ENCODE measurements at regions not wholly inside any gene's neighbourhood (a gene's known extent, or its start where the extent isn't known, plus 50 kb on each side); places are given as distances from the start of the nearest gene placed in this dataset.
A peak's percentile ranks its signal among the peaks of the same experiment; 100 is the strongest.

DNA sequence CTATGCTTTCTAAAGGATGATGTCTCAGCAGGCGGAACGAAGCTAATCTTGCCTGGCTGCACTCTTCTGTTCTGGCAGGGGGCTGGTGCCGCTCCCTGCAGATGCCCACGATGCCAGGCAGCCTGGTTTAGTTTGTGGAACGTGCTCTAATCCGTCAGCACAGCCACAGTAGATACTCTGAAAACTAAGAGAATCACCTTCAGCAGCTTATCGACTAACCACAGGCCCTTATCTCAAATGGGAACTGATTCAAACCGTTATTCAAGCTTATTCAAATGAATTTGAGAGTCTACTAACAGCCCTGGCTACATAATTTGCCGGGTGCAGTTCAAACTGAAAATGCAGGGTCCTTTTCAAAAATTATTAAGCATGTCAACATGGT lies 246.6 kb upstream of the ANKRD55 start:
- peak overlapping the region; percentile 94 for H3K27ac ChIP-seq (ENCODE audit: low read depth, low read length)
- WGBS (ENCODE audit: insufficient coverage) = 21% methylated on average over 7 of the region's 9 CpGs
- DNase-seq (ENCODE audit: low read depth in 4 of 6, low spot score in 6 of 6) = peak in 3 of 6 donors; percentile 24 to 77 (median 75)

DNA sequence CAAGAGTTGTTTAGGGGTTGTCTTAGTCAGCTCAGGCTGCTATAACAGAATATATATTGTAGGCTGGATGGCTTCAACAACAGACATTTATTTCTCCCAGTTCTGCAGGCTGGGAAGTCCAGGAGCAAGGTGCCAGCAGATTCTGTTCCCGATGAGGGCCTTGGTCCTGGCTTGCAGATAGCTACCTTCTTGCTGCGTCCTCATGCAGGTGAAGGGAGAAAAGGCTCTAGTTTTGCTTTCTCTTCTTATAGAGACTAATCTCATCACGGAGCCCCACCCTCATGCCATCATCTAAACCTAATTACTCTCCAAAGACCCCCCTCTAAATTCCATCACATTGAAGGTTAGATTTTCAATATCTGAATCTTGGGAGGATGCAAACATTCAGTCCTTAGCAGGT lies 246.0 kb upstream of the ANKRD55 start:
- Histone ChIP-seq H3K36me3 (ENCODE audit: control insufficient read depth, insufficient read depth, low read length) (no peaks in the 10 kb centered on the region), H3K27me3 (ENCODE audit: control insufficient read depth, insufficient read depth, low read length) (no peaks in the 10 kb centered on the region), H3K4me3 (ENCODE audit: low read depth, low read length) (no peak overlapping the region), H3K4me1 (ENCODE audit: control insufficient read depth, insufficient read depth, low read length) (peaks cover 29% of the 10 kb centered on the region), H3K9me3 (ENCODE audit: control insufficient read depth, insufficient read depth, low read length) (no peaks in the 10 kb centered on the region), H3K27ac (ENCODE audit: low read depth, low read length) (peak overlapping the region; percentile 94)
- no peak for DNase-seq (ENCODE audit: low read depth in 4 of 6, low spot score in 6 of 6)
- no CpG with 5 or more reads among the region's 3 CpGs for WGBS (ENCODE audit: insufficient coverage)

More for the DNA sequence above, 246.6 kb upstream of the ANKRD55 start:
- H3K36me3 ChIP-seq (ENCODE audit: control insufficient read depth, insufficient read depth, low read length) = no peaks in the 10 kb centered on the region
- no peak overlapping the region for H3K4me3 ChIP-seq (ENCODE audit: low read depth, low read length)
- H3K27me3 ChIP-seq (ENCODE audit: control insufficient read depth, insufficient read depth, low read length) = no peaks in the 10 kb centered on the region
- H3K9me3 ChIP-seq (ENCODE audit: control insufficient read depth, insufficient read depth, low read length) = no peaks in the 10 kb centered on the region
- peaks cover 29% of the 10 kb centered on the region for H3K4me1 ChIP-seq (ENCODE audit: control insufficient read depth, insufficient read depth, low read length)

DNA sequence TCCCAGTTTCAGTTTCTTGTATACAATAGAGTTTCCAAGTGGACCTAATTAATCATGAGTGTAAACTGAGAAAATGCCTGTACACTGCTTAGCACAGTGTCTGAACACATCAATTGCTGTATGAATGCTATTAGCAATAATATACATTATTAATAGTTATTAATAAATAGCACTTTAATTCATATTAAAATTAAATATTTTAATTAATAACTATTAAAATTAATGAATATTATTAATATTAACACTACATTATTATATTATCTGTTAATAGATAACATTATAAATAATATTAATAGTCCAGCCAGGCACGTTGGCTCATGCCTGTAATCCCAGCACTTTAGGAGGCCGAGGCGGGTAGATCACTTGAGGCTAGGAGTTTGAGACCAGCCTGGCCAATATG lies 244.9 kb upstream of the ANKRD55 start:
- Histone ChIP-seq H3K9me3 (ENCODE audit: control insufficient read depth, insufficient read depth, low read length) (no peaks in the 10 kb centered on the region), H3K4me3 (ENCODE audit: low read depth, low read length) (no peak overlapping the region), H3K4me1 (ENCODE audit: control insufficient read depth, insufficient read depth, low read length) (peaks cover 29% of the 10 kb centered on the region), H3K36me3 (ENCODE audit: control insufficient read depth, insufficient read depth, low read length) (no peaks in the 10 kb centered on the region), H3K27ac (ENCODE audit: low read depth, low read length) (no peak overlapping the region), H3K27me3 (ENCODE audit: control insufficient read depth, insufficient read depth, low read length) (no peaks in the 10 kb centered on the region)
- no peak for DNase-seq (ENCODE audit: low read depth in 4 of 6, low spot score in 6 of 6)
- WGBS (ENCODE audit: insufficient coverage) = 93% methylated on average over 2 of the region's 3 CpGs

DNA sequence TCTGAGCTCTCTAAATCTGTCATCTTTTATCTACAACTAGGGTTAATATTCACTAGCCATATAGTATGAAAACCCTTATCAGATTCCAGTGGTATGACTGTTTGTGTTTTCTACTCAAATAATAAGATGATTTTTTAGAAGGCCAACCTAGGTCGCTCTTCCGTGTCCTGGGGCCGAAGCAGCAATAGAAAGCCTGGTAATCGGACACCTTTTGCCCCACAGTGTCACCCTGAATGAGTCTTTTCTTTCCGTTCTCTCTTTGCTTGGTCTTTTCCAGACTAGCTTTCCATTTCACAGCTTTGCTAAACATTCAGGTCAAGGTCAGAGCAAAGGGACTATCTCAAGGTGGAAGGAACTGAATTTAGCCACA lies 243.3 kb upstream of the ANKRD55 start:
- H3K27ac ChIP-seq (ENCODE audit: low read depth, low read length) = no peak overlapping the region
- H3K4me1 ChIP-seq (ENCODE audit: control insufficient read depth, insufficient read depth, low read length) = peaks cover 24% of the 10 kb centered on the region
- H3K36me3 ChIP-seq (ENCODE audit: control insufficient read depth, insufficient read depth, low read length) = no peaks in the 10 kb centered on the region
- WGBS (ENCODE audit: insufficient coverage) = 47% methylated on average over 4 of the region's 5 CpGs
- no peak overlapping the region for H3K4me3 ChIP-seq (ENCODE audit: low read depth, low read length)
- no peaks in the 10 kb centered on the region for H3K9me3 ChIP-seq (ENCODE audit: control insufficient read depth, insufficient read depth, low read length)
- no peaks in the 10 kb centered on the region for H3K27me3 ChIP-seq (ENCODE audit: control insufficient read depth, insufficient read depth, low read length)
- DNase-seq (ENCODE audit: low read depth in 4 of 6, low spot score in 6 of 6) = no peak

DNA sequence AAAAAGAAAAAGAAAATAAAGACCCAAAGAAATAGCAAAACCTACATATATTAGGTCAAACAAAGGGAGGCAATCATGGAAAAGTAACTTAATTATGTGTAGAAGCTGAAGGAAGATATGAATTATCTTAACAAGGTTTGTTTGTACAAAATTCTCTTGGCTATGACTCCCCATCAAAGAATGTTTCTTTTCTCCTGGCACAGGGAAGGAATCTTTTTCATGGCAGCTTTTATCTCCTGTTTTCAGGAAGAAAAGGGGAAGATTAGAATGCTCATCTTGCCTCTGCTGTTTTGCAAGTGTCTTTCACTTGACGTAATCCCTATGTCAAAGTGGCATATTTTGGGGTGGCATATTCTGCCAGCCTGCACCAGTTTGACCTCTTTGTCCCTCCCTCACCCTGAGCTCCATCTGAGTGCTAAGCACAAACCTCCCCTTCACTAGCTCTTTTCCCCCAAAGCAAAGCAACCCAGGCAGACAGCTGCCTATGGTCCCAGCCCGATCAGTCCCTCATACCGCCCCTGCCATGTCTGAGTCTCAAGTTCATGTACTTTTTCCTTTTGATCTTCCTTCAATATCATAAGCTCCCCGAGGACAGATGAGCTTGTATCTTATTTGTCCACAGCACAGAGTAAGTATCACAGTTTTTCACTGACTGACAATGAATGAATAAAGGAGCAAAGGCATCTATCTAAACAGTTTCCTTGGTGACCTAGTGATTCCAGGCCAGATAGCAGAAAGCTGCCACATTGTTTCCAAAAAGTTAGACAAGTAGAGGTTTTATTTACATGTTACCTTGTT lies 242.8 kb upstream of the ANKRD55 start:
- Histone ChIP-seq H3K36me3 (ENCODE audit: control insufficient read depth, insufficient read depth, low read length) (no peaks in the 10 kb centered on the region), H3K4me3 (ENCODE audit: low read depth, low read length) (no peak overlapping the region), H3K4me1 (ENCODE audit: control insufficient read depth, insufficient read depth, low read length) (peaks cover 19% of the 10 kb centered on the region), H3K27ac (ENCODE audit: low read depth, low read length) (no peak overlapping the region), H3K9me3 (ENCODE audit: control insufficient read depth, insufficient read depth, low read length) (no peaks in the 10 kb centered on the region), H3K27me3 (ENCODE audit: control insufficient read depth, insufficient read depth, low read length) (no peaks in the 10 kb centered on the region)
- DNase-seq (ENCODE audit: low read depth in 4 of 6, low spot score in 6 of 6) = no peak
- 31% methylated on average over 2 of the region's 4 CpGs for WGBS (ENCODE audit: insufficient coverage)

DNA sequence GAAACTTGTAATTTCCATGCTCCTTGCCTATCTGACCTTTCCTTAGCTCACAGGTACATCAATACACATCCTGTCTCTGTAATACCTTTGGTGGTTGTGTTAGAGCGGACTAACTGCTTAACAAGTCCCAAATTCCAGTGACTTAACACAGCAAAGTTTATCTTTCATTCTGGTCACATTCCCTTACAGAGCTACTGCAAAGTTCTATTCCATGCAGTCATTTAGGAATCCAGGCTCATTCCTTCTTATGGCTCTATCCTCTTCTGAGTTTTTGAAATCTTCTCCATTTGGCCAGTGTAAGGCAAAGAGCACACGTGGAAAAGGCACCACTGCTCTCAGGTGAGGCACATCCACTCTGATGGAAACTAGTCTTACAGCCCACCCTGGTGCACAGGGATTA lies 238.6 kb upstream of the ANKRD55 start:
- peaks cover 2% of the 10 kb centered on the region for H3K4me1 ChIP-seq (ENCODE audit: control insufficient read depth, insufficient read depth, low read length)
- no peak for DNase-seq (ENCODE audit: low read depth in 4 of 6, low spot score in 6 of 6)
- no peaks in the 10 kb centered on the region for H3K36me3 ChIP-seq (ENCODE audit: control insufficient read depth, insufficient read depth, low read length)
- 100% methylated on average over 1 of the region's 2 CpGs for WGBS (ENCODE audit: insufficient coverage)
- H3K27ac ChIP-seq (ENCODE audit: low read depth, low read length) = no peak overlapping the region
- H3K27me3 ChIP-seq (ENCODE audit: control insufficient read depth, insufficient read depth, low read length) = no peaks in the 10 kb centered on the region
- H3K9me3 ChIP-seq (ENCODE audit: control insufficient read depth, insufficient read depth, low read length) = no peaks in the 10 kb centered on the region
- no peak overlapping the region for H3K4me3 ChIP-seq (ENCODE audit: low read depth, low read length)

DNA sequence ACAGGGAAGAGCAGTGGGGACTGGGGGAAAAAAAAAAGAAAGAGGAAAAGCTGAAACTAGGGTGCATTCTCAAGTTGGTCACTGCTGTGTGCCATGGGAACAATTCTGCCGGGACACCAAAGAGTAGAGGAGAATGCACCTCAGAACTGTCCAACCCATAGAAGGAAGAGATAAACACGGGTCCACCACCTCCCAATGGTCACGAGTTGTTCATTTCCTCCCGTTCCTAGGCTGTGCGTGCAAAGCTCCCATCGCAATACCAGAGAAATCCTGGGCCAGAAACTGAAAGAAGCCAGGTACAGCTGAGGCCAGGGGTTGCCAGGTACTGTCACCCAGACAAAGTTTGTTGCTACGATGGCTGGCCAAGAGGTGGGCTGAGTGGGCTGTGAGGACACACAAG lies 236.9 kb upstream of the ANKRD55 start:
- WGBS (ENCODE audit: insufficient coverage) = 95% methylated on average over 4 of the region's 7 CpGs

DNA sequence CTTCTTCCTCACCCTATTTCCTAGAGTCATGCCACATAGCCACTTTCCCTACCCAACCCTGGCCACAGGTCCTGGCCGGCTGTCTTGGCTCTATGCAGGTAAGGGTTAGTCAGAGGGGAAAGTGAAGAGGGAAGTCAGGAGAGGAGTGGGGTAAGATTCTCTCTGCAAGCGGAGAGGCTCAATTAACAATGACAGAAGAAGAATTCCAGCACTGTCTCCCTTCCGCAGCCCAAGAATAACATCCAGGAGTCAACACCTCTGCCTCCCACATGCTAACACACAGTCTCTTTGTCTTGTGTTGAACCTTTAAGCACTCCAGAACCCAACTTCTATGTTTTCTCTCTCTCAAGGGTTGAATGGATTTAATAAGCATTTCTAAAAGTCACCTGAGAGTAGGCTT lies 235.1 kb upstream of the ANKRD55 start:
- DNase-seq (ENCODE audit: low read depth in 4 of 6, low spot score in 6 of 6) = no peak
- H3K4me1 ChIP-seq (ENCODE audit: control insufficient read depth, insufficient read depth, low read length) = no peaks in the 10 kb centered on the region
- no peak overlapping the region for H3K4me3 ChIP-seq (ENCODE audit: low read depth, low read length)
- no peaks in the 10 kb centered on the region for H3K36me3 ChIP-seq (ENCODE audit: control insufficient read depth, insufficient read depth, low read length)
- H3K27me3 ChIP-seq (ENCODE audit: control insufficient read depth, insufficient read depth, low read length) = no peaks in the 10 kb centered on the region
- H3K9me3 ChIP-seq (ENCODE audit: control insufficient read depth, insufficient read depth, low read length) = no peaks in the 10 kb centered on the region
- no peak overlapping the region for H3K27ac ChIP-seq (ENCODE audit: low read depth, low read length)
- WGBS (ENCODE audit: insufficient coverage) = no CpG with 5 or more reads among the region's 3 CpGs

More for the DNA sequence above, 236.9 kb upstream of the ANKRD55 start:
- H3K4me3 ChIP-seq (ENCODE audit: low read depth, low read length) = no peak overlapping the region
- H3K27ac ChIP-seq (ENCODE audit: low read depth, low read length) = no peak overlapping the region
- no peaks in the 10 kb centered on the region for H3K36me3 ChIP-seq (ENCODE audit: control insufficient read depth, insufficient read depth, low read length)
- H3K27me3 ChIP-seq (ENCODE audit: control insufficient read depth, insufficient read depth, low read length) = no peaks in the 10 kb centered on the region
- H3K9me3 ChIP-seq (ENCODE audit: control insufficient read depth, insufficient read depth, low read length) = no peaks in the 10 kb centered on the region
- no peaks in the 10 kb centered on the region for H3K4me1 ChIP-seq (ENCODE audit: control insufficient read depth, insufficient read depth, low read length)
- no peak for DNase-seq (ENCODE audit: low read depth in 4 of 6, low spot score in 6 of 6)

DNA sequence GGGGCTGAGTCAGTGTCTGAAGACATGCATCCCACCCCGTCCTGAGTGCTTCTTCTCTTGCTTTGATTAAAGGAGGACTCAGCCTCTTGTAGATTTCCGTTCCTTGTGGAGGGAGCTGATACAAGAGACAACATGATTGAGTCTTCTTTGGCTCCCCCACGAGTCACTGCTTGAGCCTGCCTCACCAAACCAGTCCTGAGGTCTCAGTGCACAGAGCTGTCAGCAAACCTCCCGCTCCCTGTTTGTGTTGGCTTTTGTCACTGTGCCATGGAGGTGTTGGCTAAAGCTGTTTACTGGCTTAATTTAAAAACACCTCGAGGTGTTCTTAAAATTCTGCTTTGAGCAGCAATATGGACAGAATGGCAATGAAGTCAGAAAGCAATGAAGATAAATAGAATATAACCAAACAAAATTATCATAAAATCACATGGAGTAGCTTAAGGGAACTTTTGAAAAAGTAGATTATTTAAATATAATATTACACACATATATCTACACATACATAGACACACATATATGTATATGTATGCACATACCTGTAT lies 234.1 kb upstream of the ANKRD55 start:
- 87% methylated on average over 2 of the region's 5 CpGs for WGBS (ENCODE audit: insufficient coverage)
- Histone ChIP-seq H3K9me3 (ENCODE audit: control insufficient read depth, insufficient read depth, low read length) (no peaks in the 10 kb centered on the region), H3K4me1 (ENCODE audit: control insufficient read depth, insufficient read depth, low read length) (no peaks in the 10 kb centered on the region), H3K36me3 (ENCODE audit: control insufficient read depth, insufficient read depth, low read length) (no peaks in the 10 kb centered on the region), H3K4me3 (ENCODE audit: low read depth, low read length) (no peak overlapping the region), H3K27ac (ENCODE audit: low read depth, low read length) (no peak overlapping the region), H3K27me3 (ENCODE audit: control insufficient read depth, insufficient read depth, low read length) (no peaks in the 10 kb centered on the region)
- no peak for DNase-seq (ENCODE audit: low read depth in 4 of 6, low spot score in 6 of 6)

DNA sequence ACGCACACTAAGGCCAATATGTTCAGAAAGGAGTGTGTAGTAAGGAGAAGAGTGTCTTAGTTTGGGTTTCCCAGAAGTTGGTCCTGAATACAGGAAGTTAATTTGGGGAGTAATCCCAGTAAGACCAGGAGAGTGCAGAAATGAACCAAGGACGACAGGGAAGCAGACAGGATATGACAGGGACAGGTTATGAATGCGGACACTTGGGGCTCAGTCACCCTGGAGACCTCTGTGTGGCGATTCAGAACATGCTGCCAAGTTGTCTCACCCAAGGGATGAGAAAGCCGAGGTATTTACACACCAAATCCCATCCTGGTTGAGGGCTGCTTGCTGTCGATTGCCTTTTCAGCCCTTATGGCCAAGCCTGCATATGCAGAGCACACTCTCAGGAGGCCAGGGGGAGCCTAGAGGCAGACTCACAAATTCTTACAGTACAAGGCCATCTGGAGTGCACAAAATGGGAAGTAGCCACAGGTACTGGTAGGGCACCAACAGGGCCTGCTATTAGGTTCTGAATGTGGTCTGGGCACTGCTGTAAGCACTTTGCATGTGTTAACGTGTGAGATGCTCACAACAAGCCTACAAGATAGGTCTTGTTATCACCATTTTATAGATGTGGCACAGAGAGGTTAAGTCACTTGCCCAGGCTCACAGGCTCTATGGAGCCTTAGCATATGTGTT lies 233.1 kb upstream of the ANKRD55 start:
- H3K36me3 ChIP-seq (ENCODE audit: control insufficient read depth, insufficient read depth, low read length) = no peaks in the 10 kb centered on the region

More for the DNA sequence above, 233.1 kb upstream of the ANKRD55 start:
- no peak overlapping the region for H3K4me3 ChIP-seq (ENCODE audit: low read depth, low read length)
- H3K4me1 ChIP-seq (ENCODE audit: control insufficient read depth, insufficient read depth, low read length) = no peaks in the 10 kb centered on the region
- DNase-seq (ENCODE audit: low read depth in 4 of 6, low spot score in 6 of 6) = no peak
- H3K9me3 ChIP-seq (ENCODE audit: control insufficient read depth, insufficient read depth, low read length) = no peaks in the 10 kb centered on the region
- H3K27ac ChIP-seq (ENCODE audit: low read depth, low read length) = no peak overlapping the region
- no peaks in the 10 kb centered on the region for H3K27me3 ChIP-seq (ENCODE audit: control insufficient read depth, insufficient read depth, low read length)
- 84% methylated on average over 7 of the region's 7 CpGs for WGBS (ENCODE audit: insufficient coverage)

Data from spinal cord (tissue), 9 donors.